Endothelial cell of umbilical vein (primary cell): ENCODE measurements at regions not wholly inside any gene's neighbourhood (a gene's known extent, or its start where the extent isn't known, plus 50 kb on each side); places are given as distances from the start of the nearest gene placed in this dataset.

Experiments used
- CTCF ChIP-seq, 2 donors: IDR thresholded peaks; 1 replicate in 1 of 2; 2 replicates in 1 of 2; pipeline ENCODE4 v1.5.1; 2011; ENCODE audit warnings: low read length in 2 of 2, mild to moderate bottlenecking in 2 of 2, moderate library complexity in 2 of 2, control low read depth in 1 of 2, inconsistent platforms in 1 of 2, low read depth in 1 of 2; ENCODE audit not compliant: insufficient read depth in 1 of 2; ENCODE audit errors: extremely low read depth in 1 of 2
- EZH2 ChIP-seq: IDR thresholded peaks from 2 replicates; pipeline ENCODE4 v1.6.1; 2012; ENCODE audit warnings: borderline replicate concordance, low read depth, mild to moderate bottlenecking, moderate library complexity, low read length, inconsistent platforms; ENCODE audit not compliant: severe bottlenecking
- FOS ChIP-seq: IDR thresholded peaks from 2 replicates; pipeline ENCODE4 v1.6.1; 2011; ENCODE audit warnings: mild to moderate bottlenecking, low read length, moderate library complexity, borderline replicate concordance; ENCODE audit not compliant: insufficient read depth
- GATA2 ChIP-seq: IDR thresholded peaks from 2 replicates; pipeline ENCODE4 v1.7.0; 2011; ENCODE audit warnings: low read depth, mild to moderate bottlenecking, moderate library complexity, mixed read lengths, low read length; ENCODE audit not compliant: insufficient read length, insufficient read depth
- JUN ChIP-seq: IDR thresholded peaks from 2 replicates; pipeline ENCODE4 v1.6.1; 2011; ENCODE audit warnings: borderline replicate concordance, low read depth; ENCODE audit not compliant: insufficient read length, insufficient read depth
- MAX ChIP-seq: IDR thresholded peaks from 2 replicates; pipeline ENCODE4 v1.6.1; 2011; ENCODE audit not compliant: insufficient read depth, insufficient read length
- MYC ChIP-seq: IDR thresholded peaks from one replicate; pipeline ENCODE4 v1.6.1; 2011; ENCODE audit warnings: mild to moderate bottlenecking, low read depth, low read length
- POLR2A ChIP-seq: IDR thresholded peaks from 2 replicates; pipeline ENCODE4 v1.6.1; 2012; ENCODE audit warnings: low read depth, mild to moderate bottlenecking, control low read depth, low read length
- POLR2AphosphoS5 ChIP-seq: IDR thresholded peaks from 2 replicates; pipeline ENCODE4 v1.6.1; 2012; ENCODE audit warnings: low read depth, mild to moderate bottlenecking, control low read depth, low read length, moderate library complexity; ENCODE audit not compliant: insufficient read depth

- no peak for TF ChIP-seq POLR2A
- TF ChIP-seq CTCF (IDR thresholded peaks at IDR 0.05; ENCODE audit: extremely low read depth in 1 of 2, insufficient read depth in 1 of 2, low read depth in 1 of 2, low read length in 2 of 2) = no peak
- TF ChIP-seq EZH2 = no peak
- TF ChIP-seq POLR2AphosphoS5 = no peak
- no peak for TF ChIP-seq MYC
- TF ChIP-seq GATA2 = no peak
- TF ChIP-seq JUN = no peak
- no peak for TF ChIP-seq FOS
- TF ChIP-seq MAX = no peak
Measured at GRCh38 chr7:106792233-106792926, 72.7 kb upstream of the PIK3CG start.
